OCI-LY3 (cell line): ENCODE measurements at regions not wholly inside any gene's neighbourhood (a gene's known extent, or its start where the extent isn't known, plus 50 kb on each side); places are given as distances from the start of the nearest gene placed in this dataset.
"Not testable (repeated sequence)": the region's sequence is repeated elsewhere in the genome, so short reads cannot be mapped to it uniquely, and the experiment has no call there.

Experiments used
- EZH2phosphoT487 ChIP-seq: fragments of 200-600 bp; shearing (Covaris generic); IDR thresholded peaks from 2 replicates; pipeline ENCODE4 v1.6.1; 2018; ENCODE audit warnings: antibody characterized with exemption, mixed run types, low read depth
- TF ChIP-seq, protein P1 (sequence below): fragments of 200-600, 300-600 bp; sonication (generic); IDR thresholded peaks from 2 replicates; pipeline ENCODE4 v1.5.1; 2014; ENCODE audit warnings: antibody characterized with exemption, low read length, low read depth

DNA sequence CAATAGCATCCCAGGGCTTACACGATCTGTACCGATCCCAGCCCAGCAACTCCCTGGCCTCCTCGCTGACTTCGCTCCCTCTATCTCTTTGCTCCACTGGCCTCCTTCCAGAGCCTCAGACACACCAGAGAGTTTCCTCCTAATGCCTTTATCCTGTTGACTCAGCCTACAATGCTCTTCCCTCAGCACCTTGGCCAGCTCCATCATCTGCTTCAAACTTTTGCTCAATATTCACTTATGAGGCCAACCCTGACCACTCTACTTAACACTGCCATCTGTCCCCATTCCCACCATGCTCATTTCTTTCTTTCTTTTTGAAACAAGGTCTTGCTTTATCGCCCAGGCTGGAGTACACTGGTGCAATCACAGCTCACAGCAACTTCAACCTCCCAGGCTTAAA lies 180.9 kb downstream of the CEP170 start:
- TF ChIP-seq, protein P1, sequence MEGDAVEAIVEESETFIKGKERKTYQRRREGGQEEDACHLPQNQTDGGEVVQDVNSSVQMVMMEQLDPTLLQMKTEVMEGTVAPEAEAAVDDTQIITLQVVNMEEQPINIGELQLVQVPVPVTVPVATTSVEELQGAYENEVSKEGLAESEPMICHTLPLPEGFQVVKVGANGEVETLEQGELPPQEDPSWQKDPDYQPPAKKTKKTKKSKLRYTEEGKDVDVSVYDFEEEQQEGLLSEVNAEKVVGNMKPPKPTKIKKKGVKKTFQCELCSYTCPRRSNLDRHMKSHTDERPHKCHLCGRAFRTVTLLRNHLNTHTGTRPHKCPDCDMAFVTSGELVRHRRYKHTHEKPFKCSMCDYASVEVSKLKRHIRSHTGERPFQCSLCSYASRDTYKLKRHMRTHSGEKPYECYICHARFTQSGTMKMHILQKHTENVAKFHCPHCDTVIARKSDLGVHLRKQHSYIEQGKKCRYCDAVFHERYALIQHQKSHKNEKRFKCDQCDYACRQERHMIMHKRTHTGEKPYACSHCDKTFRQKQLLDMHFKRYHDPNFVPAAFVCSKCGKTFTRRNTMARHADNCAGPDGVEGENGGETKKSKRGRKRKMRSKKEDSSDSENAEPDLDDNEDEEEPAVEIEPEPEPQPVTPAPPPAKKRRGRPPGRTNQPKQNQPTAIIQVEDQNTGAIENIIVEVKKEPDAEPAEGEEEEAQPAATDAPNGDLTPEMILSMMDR = not testable (repeated sequence)
- not testable (repeated sequence) for TF ChIP-seq EZH2phosphoT487
